C4-2B (cell line): ENCODE measurements at regions not wholly inside any gene's neighbourhood (a gene's known extent, or its start where the extent isn't known, plus 50 kb on each side); places are given as distances from the start of the nearest gene placed in this dataset.

ENCODE experiments used
- CTCF ChIP-seq: fragments of 450-650 bp; conservative IDR thresholded peaks from 2 replicates; pipeline ENCODE4 v1.5.1; 2017; ENCODE audit warnings: mild to moderate bottlenecking
- ZFX ChIP-seq: fragments of 450-650 bp; IDR thresholded peaks from 2 replicates; pipeline ENCODE4 v1.6.1; 2017

- TF ChIP-seq CTCF (no peak), ZFX (no peak)
Observed at GRCh38 chr7:41053820-41054219, 649.1 kb downstream of the INHBA start.
